ENCODE measurements at regions not wholly inside any gene's neighbourhood (a gene's known extent, or its start where the extent isn't known, plus 50 kb on each side); places are given as distances from the start of the nearest gene placed in this dataset.

GRCh38 chr11:79610139-79610538, 169.3 kb upstream of the TENM4 start:
- TF ChIP-seq CTCF (IDR thresholded peaks at IDR 0.05) = no peak
- no peak for TF ChIP-seq POLR2A (IDR thresholded peaks at IDR 0.05)

All from Peyer's patch (tissue), 4 donors.